ENCODE measurements at regions not wholly inside any gene's neighbourhood (a gene's known extent, or its start where the extent isn't known, plus 50 kb on each side); places are given as distances from the start of the nearest gene placed in this dataset.

DNA sequence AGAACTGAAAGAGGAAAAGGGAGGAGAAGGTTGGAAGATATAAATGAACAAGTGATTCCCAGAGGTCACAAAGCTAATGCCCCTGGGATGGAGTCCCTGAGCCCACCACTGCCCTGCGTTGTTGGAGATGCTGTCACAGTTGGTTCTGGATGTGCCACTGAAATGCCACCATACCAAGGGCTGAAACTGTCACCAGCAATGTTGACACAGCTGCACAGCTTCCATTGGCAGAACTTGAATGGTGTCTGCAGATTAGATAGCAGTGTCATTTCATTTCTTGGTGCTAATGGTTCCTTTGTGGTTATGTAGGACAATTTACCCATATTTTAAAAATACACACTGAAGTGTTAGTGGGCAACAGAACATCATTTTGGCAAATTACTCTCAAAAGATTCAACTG, 120.7 kb downstream of the TBXT start:
- DNase-seq (ENCODE audit: low read depth): no peak

DNA sequence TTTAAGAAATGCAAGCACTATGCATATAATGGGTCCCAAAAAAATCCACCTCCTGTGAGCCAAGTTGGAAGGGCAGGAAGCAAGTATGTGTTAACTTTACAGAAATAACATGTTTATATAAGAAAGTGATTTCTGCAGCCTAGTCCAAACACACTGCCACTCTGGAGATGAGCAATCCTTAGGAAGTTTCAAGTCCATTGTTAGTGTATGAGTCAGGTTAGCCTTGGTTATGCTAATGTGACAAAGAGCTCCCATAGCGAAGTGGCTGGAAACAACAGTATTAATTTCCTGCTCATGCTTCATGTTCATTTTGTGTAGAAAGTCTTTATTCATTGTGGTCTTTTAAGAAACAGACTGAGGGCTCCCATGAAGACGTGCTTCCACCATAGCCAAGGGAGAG, 121.4 kb downstream of the TBXT start:
- DNase-seq (ENCODE audit: low read depth): peak; percentile 78

DNA sequence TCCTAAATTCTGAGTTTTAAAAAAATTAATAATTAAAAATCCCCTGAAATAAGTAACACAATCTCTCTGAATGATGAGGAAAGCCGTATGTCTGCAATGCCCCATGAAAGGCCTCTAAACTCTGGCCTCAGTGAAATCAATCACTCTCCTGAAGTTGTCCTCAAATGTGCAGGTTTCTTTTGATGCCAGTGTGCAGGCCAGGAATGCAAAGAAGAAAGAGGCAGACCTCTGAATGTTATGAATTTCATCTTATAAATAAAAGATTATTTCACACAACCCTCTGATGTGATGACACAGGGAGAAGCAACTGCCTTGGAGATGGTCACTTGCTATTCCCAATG, 121.8 kb downstream of the TBXT start:
- no peak for DNase-seq (ENCODE audit: low read depth)

DNA sequence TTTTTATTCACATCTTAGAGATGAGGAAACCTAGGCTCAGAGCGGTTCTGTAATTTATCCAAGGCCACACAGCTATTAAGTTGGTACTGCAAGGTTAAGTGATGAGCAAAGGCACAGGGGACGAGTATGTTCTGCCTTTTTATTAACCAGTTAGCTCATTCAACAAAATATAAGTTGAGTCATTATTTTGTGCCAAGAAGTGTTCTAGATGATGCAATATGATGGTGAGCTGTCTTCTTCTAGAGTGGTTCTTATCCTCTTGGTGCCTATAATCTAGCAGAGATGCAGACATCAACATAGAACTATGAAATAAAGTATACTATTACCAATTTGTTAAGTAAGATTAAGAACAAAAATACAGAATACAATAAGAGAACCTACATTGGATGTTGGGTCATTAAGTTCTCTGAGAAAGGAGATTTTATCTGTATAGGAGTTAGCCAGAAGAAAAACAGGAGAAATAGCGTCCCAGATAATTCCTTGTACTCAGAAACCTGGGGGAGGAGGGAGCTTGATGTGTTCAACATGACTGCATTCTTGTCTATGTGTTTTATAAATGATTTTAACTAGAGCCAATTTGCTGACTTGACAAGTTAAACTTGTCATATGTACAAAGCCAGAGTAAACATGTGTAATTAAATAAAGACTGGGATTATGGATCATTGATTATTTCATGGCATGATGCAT, 122.3 kb downstream of the TBXT start:
- no peak for DNase-seq (ENCODE audit: low read depth)

GRCh38 chr6:166041277-166041676, 126.4 kb downstream of the TBXT start:
- no peak for DNase-seq (ENCODE audit: low read depth)

DNA sequence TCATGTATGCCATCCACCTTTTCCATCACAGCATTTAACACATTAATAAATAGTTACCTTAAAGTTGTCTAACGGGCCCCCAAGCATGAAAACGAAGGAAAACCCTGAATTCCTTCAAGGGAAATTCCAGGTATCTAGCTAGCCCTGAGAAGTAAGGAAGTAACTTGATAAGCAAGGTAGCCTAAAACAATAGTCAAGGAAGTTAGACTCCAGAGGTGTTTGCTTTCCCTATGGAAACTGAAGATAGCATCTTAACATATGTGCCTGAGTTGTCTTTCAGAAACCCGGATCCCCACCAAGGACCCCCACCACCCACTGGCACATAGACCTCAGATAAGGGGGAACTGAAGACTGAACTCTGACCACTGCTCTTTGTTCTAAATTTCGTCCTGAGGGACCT, 127.4 kb downstream of the TBXT start:
- DNase-seq (ENCODE audit: low read depth): no peak

GRCh38 chr6:166036316-166037095, 131.1 kb downstream of the TBXT start:
- no peak for DNase-seq (ENCODE audit: low read depth)

- DNase-seq (ENCODE audit: low read depth): peak; percentile 86
Observed at GRCh38 chr6:166032366-166033200, 135.1 kb downstream of the TBXT start.

GRCh38 chr6:166031275-166031674, 136.4 kb downstream of the TBXT start:
- DNase-seq (ENCODE audit: low read depth): no peak

DNA sequence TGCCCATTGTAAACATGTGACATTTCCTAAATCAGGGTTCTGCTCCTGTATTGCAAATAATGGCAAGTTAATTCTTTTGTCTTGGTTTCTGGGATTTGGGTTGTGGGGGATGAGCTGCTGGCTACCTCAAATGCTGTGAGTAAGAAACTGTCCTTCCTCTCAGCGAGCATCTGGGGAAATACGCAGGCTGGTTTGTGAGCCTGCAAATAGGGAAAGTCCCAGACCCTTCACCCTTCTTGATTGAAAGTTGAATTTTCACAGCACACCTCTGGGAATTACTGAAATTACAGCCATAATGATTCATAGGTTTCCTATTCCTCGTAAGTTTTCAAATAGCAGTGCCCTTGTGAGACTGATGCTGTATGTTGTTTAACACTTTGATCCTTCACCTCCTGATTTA, 138.1 kb downstream of the TBXT start:
- DNase-seq (ENCODE audit: low read depth): no peak

GRCh38 chr6:166027761-166028160, 139.9 kb downstream of the TBXT start:
- DNase-seq (ENCODE audit: low read depth): no peak

DNA sequence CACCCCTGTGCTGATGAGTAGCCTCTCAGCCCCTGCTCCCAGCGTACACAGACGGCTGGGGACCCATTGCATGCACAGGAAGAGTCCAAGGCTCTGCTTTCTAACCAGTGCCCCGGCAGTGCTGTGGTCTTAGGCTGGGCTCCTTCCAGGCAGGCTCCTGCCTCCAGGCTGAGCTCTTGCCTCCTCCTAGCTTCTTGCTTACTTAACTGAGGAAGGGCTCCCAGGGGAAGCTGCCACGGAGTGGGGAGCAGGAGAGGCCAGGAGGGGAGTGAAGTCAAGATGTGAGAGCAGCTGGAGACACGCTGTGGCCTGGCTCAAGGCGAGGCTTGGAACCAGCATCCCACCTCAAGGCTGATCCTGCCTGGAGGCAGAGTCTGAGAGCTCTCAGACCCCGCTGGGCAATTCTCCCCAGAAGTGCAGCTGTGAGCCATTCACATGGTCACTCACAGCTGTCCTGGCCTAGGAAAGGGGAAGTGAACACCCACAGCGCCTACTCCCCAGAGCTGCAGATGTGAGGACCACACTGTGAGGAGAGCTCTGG, 141.0 kb downstream of the TBXT start:
- no peak for DNase-seq (ENCODE audit: low read depth)

DNA sequence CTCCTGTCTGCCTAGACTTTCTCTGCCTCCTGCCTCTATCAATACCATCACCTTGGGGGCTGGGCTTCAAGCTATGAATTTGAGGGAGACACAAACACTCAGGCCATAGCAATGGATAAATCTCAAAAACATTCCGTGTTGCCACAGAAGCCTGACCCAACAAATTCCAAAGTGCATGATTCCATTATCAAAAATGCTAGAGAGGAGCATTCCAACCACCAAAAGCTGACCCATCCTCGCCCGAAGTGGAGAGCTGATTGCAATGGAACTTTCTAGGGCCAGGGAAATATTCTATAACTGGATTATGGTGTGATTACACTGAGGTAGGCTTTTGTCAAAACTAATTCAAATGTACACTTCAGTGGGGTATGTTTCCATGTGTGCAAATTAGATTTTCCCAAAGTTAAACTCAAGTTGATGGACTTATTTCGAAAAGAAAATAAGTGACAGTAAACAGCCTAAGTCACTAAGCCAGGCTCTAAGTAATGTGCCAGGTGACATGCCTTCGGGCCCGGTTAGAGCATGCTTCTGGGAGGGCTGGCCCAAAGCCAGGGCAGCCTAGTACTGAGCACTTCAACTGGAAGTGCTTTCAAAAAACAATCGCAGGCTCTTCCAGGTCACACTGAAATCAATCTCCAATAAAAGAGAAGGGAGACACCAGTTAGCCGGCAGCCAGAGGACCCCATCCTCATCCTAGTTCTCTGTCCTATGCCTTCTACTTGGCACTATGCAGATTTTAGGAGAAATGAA, 142.3 kb downstream of the TBXT start:
- DNase-seq (ENCODE audit: low read depth): peak; percentile 70

- no peak for DNase-seq (ENCODE audit: low read depth)
Observed at GRCh38 chr6:166024252-166024651, 143.4 kb downstream of the TBXT start.

DNA sequence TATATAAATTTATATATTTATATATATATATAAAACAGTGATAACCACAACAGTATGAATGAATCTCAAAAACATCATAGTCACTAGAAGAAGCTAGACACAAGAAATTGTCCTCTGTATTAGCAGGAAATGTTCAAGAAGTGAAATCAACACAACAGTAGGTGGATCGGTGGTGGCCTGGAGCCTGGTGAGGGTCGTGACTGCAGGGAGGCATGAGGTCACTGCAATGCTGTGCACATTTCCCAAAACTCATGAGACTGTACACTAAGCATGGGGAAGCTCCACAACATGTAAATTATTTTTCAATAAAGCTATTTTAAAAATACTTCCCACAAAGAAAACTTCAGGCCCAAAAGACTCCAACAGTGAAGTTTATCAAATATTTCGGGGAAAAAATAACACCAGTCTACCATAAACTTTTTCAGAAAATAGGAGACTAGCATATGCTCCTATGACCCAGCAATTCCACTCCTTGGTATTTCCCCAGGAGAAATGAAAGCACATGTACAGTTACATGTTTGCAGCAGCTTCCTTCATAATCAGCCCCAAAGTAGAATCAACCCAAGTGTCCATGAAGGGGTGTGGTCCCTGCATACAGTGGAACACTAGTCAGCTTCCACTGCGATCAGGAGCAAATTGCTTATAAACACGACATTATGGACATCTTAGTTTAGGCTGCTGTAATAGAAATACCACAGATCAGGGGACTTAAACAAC, 144.2 kb downstream of the TBXT start:
- DNase-seq (ENCODE audit: low read depth): no peak

GRCh38 chr6:166021429-166021828, 146.2 kb downstream of the TBXT start:
- DNase-seq (ENCODE audit: low read depth): no peak

DNA sequence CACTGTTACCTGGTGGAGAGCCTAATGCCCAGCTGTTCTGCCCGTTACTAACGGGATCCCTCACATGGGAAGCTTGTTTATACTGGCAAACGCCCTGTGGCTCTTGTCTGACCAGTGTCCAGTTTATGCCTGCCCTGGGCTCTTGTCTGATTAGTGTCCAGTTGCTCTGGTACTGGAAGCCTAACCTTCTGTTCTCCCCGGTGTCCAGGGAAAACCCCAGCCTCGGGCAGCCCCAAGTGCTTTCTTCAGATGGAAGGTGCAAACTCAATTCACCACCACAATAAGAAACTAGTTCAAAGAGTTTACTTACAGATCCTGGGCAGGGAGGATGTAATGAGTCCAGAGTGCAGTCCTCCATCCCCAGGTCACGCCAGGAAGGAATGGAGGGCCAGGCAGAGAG, 148.4 kb downstream of the TBXT start:
- no peak for DNase-seq (ENCODE audit: low read depth)

- no peak for DNase-seq (ENCODE audit: low read depth)
Observed at GRCh38 chr6:166017032-166017635, 150.5 kb downstream of the TBXT start.

- no peak for DNase-seq (ENCODE audit: low read depth)
Observed at GRCh38 chr6:166014966-166015365, 152.7 kb downstream of the TBXT start.

DNA sequence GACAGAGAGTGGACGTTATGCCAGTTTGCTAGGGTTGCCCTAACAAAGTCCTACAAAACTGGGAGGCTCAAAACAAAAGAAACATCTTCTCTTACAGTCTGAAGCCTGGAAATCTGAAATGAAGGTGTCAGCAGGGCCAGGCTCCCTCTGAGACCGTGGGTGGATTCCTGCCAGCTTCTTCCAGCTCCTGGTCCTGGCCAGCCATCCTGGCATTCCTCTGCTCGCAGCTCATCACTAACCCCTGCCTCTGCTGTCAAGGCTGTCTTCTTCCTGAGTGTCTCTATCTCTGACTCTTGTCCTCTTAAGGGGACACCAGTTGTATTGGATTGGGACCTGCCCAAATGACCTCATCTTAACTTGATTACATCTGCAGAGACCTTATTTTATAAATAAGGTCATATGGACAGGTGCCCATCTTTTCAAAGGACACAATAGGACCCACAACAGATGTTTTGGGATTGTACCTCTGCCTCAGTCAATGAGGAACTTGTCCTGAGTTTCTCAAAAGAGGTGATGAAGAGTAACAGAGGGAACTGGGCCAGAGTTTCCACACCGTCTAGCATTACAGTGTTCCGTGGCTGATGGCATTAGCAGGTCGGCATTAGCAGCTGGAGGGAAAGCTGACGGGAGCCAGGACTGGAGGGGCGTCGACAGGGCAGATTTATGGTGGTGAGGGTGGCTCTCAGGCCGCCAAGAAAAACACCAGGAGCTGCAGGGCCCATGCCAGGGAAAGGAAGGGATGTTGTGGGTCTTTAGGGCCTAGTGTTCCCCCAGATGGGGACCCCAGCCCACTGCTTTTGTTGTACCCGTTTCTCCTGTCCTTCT, 157.3 kb downstream of the TBXT start:
- DNase-seq (ENCODE audit: low read depth): no peak

Measured in stromal cell of bone marrow (primary cell).